Esophagus muscularis mucosa (tissue), 3 donors: ENCODE measurements at regions not wholly inside any gene's neighbourhood (a gene's known extent, or its start where the extent isn't known, plus 50 kb on each side); places are given as distances from the start of the nearest gene placed in this dataset.

Experiments
- POLR2A ChIP-seq: fragments of 450-650 bp; IDR thresholded peaks from one replicate; pipeline ENCODE4 v1.6.1; 2017; ENCODE audit warnings: antibody characterized with exemption, moderate library complexity, mild to moderate bottlenecking, low read depth
- TF ChIP-seq, protein P1 (sequence below), 3 experiments: fragments of 200-600 bp in 2 of 3; fragments of 450-650 bp in 1 of 3; sonication (generic) in 2 of 3; IDR thresholded peaks; one replicate each; pipeline ENCODE4 v1.5.1; 2017 to 2019; ENCODE audit warnings: antibody characterized with exemption in 3 of 3, mild to moderate bottlenecking in 2 of 3, moderate library complexity in 1 of 3

DNA sequence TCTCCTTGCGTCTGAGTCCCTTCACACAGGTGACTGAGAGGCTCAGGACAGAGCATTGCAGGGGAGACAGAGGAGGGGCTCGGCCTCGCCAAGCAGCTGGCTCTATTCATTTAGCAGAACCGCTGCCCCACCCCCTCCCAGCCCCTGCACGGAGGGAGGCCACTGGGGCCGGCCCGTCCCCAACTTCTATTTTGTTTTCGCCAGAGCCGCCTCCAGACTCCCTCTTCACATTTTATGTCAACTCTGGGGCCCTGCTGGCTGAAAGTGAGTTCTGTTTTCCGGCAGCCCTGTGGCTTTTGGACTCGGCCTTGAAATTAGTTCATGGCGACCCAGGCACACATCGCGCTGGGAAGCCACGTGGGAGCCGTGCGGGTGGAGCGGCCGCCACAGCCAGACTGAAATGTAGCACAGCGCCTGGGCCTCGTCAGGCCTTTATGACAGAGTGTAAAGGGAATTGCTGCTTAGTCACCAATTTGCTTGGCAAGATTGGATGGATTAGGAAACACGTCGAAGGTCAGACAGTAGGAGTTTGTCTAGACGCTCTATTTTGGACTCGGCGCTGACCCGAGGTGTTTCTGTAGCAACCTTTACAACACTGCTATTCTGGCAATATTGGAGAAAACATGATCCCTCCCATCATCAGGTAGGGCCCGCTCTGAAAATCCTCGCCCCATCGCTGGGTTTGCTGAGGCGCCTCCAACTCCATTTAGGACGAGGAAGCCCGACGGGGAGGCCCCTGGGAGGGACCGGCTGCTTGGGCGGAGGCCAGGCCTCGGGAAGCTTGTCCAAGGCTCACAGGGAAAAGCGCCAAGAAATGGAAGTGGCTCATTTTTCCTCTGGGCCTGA is 90.7 kb upstream of the CTDP1 start:
- TF ChIP-seq, protein P1, sequence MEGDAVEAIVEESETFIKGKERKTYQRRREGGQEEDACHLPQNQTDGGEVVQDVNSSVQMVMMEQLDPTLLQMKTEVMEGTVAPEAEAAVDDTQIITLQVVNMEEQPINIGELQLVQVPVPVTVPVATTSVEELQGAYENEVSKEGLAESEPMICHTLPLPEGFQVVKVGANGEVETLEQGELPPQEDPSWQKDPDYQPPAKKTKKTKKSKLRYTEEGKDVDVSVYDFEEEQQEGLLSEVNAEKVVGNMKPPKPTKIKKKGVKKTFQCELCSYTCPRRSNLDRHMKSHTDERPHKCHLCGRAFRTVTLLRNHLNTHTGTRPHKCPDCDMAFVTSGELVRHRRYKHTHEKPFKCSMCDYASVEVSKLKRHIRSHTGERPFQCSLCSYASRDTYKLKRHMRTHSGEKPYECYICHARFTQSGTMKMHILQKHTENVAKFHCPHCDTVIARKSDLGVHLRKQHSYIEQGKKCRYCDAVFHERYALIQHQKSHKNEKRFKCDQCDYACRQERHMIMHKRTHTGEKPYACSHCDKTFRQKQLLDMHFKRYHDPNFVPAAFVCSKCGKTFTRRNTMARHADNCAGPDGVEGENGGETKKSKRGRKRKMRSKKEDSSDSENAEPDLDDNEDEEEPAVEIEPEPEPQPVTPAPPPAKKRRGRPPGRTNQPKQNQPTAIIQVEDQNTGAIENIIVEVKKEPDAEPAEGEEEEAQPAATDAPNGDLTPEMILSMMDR (IDR thresholded peaks at IDR 0.05), result no peak
- no peak for TF ChIP-seq POLR2A
